DOHH2 (cell line): ENCODE measurements at regions not wholly inside any gene's neighbourhood (a gene's known extent, or its start where the extent isn't known, plus 50 kb on each side); places are given as distances from the start of the nearest gene placed in this dataset.

Experiments used
- EZH2phosphoT487 ChIP-seq: fragments of 200-600 bp; sonication (generic); IDR thresholded peaks from 2 replicates; pipeline ENCODE4 v1.6.1; 2017; ENCODE audit warnings: borderline replicate concordance, mild to moderate bottlenecking, antibody characterized with exemption, low read length, moderate library complexity, mixed read lengths
- TF ChIP-seq, protein P1 (sequence below): fragments of 200-600 bp; sonication (generic); IDR thresholded peaks from one replicate; pipeline ENCODE4 v1.5.1; 2014; ENCODE audit warnings: antibody characterized with exemption, mild to moderate bottlenecking, low read depth, low read length; ENCODE audit not compliant: poor library complexity, severe bottlenecking

DNA sequence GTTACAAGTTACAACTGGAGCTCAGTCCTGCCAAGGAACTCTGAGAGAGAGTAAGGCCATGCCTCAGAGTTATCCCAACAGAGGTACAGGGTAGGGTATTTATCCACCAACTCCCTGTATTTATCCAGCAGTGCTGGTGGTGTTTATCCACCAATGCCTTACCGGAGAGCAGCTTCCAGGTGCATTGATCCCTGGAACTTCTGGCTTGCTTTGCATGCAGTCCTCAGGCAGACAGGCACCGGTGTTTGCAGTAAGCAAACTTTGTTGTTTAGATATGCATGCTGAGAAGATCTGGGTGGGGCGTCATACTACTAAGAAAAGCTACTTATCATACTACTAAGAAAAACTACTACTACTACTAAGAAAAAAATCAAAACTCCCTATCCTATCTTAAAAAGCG is 92.4 kb downstream of the CYP26A1 start:
- TF ChIP-seq, protein P1, sequence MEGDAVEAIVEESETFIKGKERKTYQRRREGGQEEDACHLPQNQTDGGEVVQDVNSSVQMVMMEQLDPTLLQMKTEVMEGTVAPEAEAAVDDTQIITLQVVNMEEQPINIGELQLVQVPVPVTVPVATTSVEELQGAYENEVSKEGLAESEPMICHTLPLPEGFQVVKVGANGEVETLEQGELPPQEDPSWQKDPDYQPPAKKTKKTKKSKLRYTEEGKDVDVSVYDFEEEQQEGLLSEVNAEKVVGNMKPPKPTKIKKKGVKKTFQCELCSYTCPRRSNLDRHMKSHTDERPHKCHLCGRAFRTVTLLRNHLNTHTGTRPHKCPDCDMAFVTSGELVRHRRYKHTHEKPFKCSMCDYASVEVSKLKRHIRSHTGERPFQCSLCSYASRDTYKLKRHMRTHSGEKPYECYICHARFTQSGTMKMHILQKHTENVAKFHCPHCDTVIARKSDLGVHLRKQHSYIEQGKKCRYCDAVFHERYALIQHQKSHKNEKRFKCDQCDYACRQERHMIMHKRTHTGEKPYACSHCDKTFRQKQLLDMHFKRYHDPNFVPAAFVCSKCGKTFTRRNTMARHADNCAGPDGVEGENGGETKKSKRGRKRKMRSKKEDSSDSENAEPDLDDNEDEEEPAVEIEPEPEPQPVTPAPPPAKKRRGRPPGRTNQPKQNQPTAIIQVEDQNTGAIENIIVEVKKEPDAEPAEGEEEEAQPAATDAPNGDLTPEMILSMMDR: no peak
- no peak for TF ChIP-seq EZH2phosphoT487
